GM12865 (cell line): ENCODE measurements at regions not wholly inside any gene's neighbourhood (a gene's known extent, or its start where the extent isn't known, plus 50 kb on each side); places are given as distances from the start of the nearest gene placed in this dataset.
"Not testable (repeated sequence)": the region's sequence is repeated elsewhere in the genome, so short reads cannot be mapped to it uniquely, and the experiment has no call there.

Experiments
- DNase-seq: peaks from one replicate; pipeline ENCODE4 v3.0.0; 2010; ENCODE audit warnings: low read depth
- H3K4me3 ChIP-seq: 2 replicates; pipeline ENCODE4 v1.5.1; 2011; ENCODE audit warnings: mild to moderate bottlenecking, low read depth, low read length, control low read depth
- TF ChIP-seq, protein P1 (sequence below): IDR thresholded peaks from 2 replicates; pipeline ENCODE4 v1.5.1; 2011; ENCODE audit warnings: low read length, control low read depth, low read depth, inconsistent platforms; ENCODE audit not compliant: insufficient read depth; ENCODE audit errors: missing control alignments

DNA sequence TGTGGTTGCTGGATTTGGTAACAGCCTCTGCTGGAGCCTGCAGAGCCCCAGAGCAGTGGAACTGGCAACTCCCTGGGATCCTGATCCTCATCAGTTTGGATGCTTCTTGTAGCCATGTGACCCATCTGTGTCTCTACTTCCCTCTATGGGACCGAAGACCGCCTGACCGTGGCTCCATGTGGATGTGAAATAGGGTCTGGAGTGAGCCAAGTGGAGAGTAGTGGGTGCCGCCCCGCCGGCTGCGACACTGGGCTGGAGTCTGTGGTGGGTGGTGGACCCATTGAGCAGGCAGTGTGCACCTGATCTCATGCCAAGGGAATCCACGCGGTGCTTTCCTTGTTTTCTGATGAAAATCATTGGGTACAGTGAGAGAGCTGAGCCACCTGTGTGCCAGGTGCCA, 543.2 kb upstream of the B3GAT1 start:
- TF ChIP-seq, protein P1, sequence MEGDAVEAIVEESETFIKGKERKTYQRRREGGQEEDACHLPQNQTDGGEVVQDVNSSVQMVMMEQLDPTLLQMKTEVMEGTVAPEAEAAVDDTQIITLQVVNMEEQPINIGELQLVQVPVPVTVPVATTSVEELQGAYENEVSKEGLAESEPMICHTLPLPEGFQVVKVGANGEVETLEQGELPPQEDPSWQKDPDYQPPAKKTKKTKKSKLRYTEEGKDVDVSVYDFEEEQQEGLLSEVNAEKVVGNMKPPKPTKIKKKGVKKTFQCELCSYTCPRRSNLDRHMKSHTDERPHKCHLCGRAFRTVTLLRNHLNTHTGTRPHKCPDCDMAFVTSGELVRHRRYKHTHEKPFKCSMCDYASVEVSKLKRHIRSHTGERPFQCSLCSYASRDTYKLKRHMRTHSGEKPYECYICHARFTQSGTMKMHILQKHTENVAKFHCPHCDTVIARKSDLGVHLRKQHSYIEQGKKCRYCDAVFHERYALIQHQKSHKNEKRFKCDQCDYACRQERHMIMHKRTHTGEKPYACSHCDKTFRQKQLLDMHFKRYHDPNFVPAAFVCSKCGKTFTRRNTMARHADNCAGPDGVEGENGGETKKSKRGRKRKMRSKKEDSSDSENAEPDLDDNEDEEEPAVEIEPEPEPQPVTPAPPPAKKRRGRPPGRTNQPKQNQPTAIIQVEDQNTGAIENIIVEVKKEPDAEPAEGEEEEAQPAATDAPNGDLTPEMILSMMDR, result no peak
- H3K4me3 ChIP-seq, result no peak overlapping the region
- DNase-seq, result no peak

DNA sequence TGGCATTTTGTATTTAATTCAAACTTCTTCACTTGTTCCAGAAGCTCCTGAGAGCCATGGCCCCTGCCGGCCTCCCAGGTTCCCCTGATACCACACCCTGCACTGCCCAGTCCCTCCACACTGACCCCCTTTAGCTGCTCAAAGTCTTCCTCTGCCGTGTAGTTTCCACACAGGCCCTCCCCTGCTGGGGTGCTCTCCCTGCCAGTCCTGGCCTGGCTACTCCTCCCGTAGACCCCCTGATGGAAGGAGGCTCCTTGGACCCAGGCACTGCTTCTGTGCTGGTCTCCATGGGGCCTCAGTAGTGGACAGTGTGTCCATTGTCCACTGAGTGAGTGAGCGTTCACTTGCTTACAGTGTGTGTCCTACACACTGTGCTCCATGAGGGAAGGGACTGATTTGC, 542.4 kb upstream of the B3GAT1 start:
- DNase-seq, H3K4me3 ChIP-seq: not testable (repeated sequence)

GRCh38 chr11:134953417-134953970, 541.5 kb upstream of the B3GAT1 start:
- DNase-seq, H3K4me3 ChIP-seq: not testable (repeated sequence)

GRCh38 chr11:134951305-134951700, 539.3 kb upstream of the B3GAT1 start:
- TF ChIP-seq, protein P1, result no peak
- H3K4me3 ChIP-seq, result no peak overlapping the region
- no peak for DNase-seq

DNA sequence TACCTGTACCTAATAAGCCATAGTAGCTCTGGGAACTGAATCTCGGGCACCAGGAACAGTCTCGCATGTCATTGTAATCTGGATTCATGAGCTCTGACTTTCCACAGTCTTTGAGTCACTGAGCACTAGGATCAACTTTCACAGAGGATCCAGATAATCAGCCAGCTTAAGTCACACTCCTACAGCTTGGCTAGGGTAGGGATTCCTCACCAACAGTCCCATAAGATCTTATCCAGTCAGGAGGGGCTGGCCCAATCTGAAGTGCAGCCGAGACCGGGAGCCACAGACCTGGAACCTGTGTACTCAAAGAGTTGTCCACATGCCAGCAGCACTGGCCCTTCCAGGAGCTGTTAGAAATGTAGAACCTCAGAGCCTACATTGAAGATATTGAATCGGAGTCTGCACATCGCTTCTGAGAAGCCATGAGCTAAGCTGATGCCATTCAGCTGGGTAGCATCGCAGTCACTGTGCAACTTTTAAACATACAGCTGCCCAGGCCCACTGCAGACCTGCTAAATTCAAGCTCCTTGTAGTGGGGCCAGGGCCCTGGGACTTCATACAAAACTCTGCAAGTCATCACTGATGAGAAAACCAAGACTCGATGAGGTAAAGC, 538.8 kb upstream of the B3GAT1 start:
- H3K4me3 ChIP-seq, result no peak overlapping the region
- TF ChIP-seq, protein P1, result no peak
- DNase-seq, result no peak

GRCh38 chr11:134949121-134950090, 537.4 kb upstream of the B3GAT1 start:
- DNase-seq, result no peak
- TF ChIP-seq, protein P1, result no peak
- no peak overlapping the region for H3K4me3 ChIP-seq

GRCh38 chr11:134947556-134947955, 535.5 kb upstream of the B3GAT1 start:
- no peak for DNase-seq

More at GRCh38 chr11:134947556-134947955, 535.5 kb upstream of the B3GAT1 start:
- H3K4me3 ChIP-seq, result no peak overlapping the region
- TF ChIP-seq, protein P1, result no peak
